HG03095 (cell line): ENCODE measurements at regions not wholly inside any gene's neighbourhood (a gene's known extent, or its start where the extent isn't known, plus 50 kb on each side); places are given as distances from the start of the nearest gene placed in this dataset.

Experiments
- ATAC-seq: cut with Tn5 transposase; IDR thresholded peaks from one replicate; pipeline ENCODE4 v1.9.1; 2021; ENCODE audit warnings: moderate library complexity; ENCODE audit not compliant: unreplicated experiment

DNA sequence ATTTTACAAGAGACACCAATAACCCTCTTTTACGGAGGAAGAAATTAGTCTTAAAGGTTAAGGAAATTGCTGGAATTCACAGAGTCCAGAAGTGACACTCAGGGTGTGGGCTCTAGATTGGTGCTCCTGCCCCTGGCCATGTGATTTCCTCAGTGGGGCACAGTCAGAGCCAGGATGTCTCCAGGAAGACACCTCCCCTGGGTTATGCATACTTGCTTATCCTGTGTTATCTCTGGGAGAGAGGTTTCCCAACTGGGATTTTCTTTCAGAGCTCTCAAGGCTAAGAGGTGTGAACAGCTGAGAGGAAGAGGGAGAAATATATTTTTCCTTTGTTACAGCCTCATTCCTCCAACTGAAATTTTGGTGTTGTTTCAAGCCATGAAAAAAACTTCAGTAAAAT is 125.6 kb upstream of the CELF4 start:
- ATAC-seq = no peak

DNA sequence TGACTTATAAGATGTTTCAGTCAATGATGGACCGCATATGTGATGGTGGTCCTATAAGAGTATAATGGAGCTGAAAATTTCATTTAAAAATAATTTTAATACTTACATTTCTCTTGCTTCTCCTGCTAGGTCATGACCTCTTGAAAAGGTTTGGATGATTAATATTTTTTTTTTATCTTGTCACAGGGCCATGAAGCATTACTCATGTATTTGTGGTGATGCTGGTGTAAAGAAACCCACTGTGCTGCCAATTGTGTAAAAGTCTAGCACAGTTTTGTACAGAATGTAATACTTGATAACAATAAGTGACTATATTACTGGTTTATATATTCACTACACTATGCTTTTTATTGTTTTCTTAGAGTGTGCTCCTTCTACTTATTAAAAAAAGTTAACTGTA is 124.2 kb upstream of the CELF4 start:
- no peak for ATAC-seq

DNA sequence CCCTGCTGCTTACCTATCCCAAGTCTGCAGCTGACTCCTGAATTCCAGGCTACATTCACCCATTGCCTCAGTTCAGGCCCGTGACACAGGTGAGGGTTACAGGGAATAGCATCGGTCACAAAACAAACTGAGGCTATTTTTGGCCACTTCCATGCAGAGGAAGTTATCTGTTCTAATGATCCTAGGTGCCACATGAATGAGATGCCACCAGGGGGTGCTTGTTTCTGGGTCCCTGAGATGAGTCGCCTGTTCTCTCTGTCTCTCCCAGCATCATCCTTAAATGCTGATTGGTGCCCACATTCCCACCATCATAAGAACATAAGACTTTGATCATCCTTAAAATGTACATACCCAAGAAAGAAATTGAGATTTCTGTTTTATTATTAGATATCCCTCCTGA is 119.0 kb upstream of the CELF4 start:
- no peak for ATAC-seq

DNA sequence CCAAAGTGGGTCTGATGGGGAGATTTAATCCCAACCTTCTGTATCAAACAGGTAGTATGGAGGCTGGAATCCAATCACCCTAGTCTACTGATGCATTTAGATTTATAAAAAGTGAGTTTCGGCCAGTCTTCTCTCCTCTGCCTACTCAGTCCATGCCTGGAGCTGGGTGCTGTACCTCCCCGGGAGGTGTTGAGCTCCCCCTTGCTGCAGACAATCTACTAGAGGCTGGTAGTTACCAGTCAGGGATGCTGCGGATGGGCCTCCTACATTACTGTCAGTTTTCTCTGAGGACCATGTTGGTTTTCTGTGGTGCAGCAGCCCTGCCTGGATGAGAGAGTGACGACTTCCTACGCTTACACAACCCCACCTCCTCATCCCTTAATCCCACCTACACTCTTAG is 118.6 kb upstream of the CELF4 start:
- no peak for ATAC-seq

DNA sequence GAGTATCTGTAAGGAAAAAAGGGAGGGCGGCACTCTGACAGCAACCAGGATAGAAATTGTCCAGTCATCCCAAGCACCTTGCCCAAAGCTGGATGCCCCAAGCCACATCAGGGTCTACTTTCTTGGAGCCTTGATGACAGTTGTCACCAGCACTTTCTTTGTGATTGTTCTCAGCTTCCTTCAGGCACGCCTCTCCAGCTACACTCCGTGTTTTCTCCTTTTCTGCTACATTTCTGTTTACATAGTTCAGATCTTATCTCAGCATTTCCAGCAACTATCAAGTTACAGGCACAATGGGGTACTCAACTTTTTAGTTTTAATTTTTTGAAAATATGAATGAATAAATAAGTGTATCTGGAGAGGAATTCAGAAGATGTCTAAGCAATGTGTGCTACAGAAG is 115.3 kb upstream of the CELF4 start:
- no peak for ATAC-seq

DNA sequence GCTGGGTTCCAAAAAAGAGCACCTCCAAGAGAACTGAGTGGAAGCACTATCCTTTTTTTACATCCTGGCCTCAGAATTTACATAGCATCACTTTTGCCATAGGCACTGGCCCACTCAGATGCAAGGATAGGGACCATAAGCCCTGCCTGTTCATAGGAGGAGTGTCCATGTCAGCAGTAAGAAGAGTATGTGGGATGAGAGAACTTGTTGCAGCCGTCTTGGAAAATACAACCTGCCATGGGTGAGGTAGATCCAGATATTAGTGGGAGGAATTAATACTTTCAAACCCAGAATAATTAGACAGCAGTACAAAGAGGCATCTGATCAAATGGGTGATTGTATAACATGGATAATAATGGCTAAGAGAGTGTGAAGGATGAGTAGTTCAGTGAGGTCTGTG is 110.7 kb upstream of the CELF4 start:
- no peak for ATAC-seq

DNA sequence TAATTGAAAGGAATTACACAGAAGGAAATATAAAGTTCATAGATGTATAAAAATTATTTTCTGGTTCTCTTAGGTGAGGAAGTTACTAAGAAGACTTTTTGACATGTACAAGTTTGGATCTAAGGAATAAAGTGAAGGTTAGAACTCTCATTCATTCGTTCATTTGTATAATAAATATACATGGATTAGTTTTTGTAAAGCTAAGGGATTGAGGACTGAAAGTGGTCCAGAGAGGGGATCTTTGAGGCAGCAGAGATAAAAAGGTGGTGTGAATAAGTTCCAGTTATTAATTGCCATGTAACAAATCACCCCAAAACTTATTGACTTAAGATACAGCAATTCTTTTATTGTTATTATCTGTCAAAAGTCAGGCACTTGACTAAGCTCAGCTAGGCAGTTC is 110.1 kb upstream of the CELF4 start:
- no peak for ATAC-seq

DNA sequence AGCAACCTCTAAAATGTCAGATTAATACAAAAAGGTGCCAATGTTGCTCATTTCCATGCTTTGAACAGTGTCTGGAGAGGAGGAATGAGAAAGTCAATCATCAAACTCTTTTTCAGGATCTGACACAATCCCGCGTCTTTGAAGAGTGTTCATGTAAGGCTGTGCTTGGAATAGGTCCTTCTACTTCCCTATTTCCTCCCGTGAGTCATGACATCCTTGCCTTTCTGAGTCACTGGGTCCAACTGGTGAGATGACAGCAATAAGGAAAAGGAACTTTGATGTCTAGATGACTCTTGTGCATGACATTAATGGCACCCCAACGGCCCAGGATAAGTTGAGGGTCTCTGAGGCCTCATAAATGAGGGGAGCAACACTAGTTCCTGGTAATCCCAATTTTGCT is 109.0 kb upstream of the CELF4 start:
- ATAC-seq = no peak

DNA sequence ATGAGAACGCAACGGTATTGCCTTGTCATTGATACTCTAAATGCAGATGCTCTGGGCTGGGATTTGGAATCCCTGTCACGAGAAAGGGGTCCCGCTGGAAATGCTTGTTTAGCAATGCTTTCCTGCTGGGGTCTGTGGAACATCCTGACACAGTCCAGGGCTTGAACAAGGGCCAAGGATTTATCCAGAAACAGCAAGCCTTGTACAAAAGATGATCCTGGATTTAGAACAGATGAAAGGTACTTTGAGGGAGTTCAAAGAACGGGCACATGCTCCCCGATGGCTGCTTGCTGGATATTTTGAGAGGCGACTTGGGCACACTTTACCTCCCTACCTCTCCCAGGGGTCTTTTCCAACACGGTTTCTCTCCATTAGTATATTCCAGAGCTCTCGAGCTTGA is 108.1 kb upstream of the CELF4 start:
- no peak for ATAC-seq

DNA sequence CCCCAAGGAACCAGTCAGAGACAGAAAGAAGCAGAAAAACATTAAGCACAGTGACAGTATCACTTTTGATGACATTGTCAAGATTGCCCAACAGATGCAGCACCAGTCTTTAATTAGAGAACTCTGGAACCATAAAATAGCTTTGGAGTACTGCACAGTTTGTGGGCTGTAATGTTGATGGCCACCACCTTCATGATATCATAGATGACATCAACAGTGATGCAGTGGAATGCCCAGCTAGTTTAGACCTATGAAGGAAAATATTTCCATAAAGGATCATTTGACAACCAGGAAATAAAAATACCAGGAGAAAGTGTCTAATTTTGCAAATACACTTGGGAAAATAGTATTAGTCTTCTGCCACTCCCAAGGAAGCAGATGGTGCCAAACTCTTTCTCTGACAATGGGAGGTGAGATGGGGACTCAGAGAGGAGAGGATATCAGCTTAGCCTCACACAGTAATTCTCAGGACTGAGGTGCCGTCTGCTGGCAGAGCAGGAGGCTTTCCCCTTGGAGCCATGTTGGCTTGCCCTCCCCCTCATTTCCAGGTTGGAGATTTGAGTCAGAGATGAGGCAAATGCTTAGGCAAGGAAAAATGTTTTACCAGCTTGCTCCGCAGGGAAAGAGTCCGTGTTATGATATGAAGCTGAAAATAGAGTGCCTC is 107.5 kb upstream of the CELF4 start:
- no peak for ATAC-seq

DNA sequence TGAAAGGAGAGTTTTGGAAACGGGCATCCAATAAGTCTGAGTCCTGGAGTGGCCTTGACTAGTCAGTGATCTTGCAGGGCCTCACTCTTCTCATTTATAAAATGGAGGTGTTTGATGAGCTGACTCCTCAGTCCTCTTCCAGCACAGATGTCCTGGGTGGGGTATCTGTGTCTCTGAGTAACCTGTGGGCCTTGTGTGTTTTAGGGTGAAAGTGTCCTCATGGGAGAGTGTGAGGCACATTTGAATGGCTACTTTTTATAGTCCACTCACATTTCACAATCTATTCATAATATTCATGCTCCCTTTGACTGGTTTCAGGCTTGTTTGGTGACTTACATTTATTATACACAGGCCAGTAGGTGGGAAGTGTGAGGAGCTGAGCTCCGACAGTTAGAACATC is 106.4 kb upstream of the CELF4 start:
- no peak for ATAC-seq

DNA sequence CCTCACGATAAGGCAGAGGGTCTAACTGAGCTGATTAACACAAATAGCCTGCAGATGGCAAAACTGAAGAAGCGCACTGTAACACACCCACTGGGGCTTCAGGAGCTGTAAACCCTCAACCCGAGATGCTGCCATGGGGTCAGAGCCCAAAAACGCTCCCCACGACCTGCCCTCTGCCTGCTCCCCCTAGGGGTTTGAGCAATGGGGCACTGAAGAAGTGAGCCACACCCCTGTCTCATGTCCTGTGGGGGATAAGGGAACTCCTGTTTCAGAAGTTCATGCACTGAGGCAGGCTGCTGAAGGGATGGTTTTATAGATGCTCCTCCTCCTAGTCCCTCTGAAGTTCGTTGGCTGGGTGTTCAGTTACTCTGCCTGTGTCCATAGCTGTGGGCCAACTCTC is 105.9 kb upstream of the CELF4 start:
- no peak for ATAC-seq

DNA sequence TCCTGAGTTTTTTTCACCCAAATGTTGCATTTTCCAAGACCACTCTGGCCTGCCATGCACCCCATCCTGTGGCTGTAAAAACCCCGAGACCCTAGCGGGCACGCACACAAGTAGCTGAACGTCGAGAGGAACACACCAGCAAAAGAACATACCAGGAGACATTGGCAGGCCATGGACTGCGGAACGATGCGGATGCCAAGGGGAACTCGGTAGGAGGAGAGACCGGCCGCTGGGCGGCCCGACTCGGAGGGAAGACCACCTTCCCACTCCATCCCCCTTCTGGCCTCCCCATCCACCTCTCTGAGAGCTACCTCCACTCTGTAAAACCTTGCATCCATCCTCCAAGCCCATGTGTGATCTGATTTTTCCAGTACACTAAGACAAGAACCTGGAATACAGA is 105.5 kb upstream of the CELF4 start:
- no peak for ATAC-seq

DNA sequence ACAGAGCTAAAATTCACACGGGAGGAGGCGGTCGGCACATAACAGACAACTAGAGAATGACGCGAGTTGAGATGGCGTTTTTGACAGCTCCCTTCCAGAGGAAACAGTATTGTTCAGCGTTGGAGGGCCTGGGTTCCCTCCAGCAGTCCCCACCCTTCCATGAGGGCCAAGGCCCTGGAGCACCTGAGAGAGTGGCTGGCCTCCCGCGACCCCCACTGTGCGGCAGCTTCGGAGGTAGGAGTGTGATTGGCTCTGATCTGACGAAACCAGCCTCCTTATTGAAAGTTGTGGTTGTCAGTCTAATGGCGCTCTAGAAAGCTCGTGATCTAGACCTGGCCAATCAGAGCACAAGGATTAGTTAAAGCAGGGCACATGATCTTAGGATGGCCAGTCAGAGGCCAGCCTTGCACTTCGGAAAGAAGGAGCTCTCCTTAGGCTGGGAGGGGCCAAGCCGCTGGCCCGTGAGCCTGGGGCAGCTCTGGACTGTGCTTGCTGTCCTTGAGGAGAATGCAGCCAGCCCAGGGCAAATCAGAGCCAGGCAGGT is 104.5 kb upstream of the CELF4 start:
- ATAC-seq = no peak

DNA sequence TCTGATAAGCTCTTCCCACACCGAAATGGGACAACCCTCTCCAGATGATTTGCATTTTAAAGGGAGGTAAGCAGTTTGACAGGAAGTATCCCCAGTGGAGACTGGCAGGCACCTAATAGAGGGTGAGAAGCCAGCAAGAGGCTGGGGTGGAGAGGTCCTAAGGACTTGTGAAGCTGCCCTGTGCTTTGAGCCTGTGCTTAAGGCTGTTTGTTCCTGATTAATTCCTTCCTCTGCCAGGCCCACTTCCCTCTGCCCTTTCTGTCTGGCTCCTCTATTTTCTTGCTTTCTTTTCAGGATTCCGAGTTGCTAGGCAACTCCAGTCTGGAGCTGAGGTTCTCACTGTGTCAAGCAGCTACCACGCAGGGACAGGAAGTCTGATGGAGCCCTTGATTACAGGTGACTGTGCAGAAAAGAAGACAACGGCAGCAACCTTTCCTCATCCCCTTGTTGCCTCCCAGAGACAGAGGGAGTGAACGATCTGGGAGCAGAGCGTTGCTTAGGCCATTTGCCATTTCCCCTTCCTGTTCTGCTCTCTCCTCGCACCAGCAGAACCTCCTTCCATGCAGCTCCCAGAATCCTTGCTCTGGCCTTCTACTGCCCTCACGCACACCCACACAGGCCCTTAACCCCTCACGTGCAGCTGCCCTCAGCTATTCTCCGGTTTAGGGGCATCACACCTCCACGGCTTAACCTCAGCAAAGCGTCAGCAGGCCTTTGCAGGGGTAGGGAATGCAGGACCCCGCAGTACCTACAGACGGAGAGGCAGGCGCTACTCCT is 103.6 kb upstream of the CELF4 start:
- ATAC-seq = no peak

DNA sequence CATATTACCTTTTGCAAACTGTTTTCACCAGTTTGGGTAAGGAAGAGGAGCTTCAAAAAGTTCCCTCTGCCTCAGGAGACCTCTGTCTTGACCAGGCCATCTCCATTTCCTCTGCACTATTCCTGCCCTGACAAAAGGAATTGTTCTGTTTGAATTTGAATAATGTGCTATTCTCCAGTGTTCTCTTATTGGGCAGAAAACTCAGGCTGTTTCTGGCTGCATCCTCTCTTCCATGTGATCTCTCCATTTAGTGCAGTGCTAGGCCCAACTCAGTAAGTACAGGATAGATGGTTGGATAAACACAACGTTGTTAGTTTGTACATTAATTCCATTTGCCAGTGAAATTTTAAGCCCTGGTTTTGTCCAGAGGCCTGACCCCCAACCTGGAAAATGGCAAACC is 102.2 kb upstream of the CELF4 start:
- no peak for ATAC-seq

DNA sequence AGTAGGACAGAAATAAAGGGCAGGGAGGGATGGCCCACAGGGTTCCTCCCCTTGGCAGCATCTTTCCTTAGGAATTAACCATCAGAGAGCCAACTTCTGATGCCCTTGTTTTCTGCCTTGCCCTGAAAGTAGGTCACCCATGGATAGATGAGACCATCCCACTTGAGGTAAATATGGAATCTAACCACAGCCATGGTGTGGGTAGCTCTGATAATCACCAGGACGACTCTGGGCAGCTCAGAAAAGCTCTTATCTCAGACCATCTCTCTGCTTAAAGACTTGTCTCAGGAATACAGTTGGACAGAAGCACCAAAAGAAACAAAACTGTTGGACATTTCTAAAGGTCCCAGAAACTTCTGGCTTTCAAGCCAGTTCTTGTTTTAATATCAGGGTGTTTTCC is 101.4 kb upstream of the CELF4 start:
- ATAC-seq = no peak

DNA sequence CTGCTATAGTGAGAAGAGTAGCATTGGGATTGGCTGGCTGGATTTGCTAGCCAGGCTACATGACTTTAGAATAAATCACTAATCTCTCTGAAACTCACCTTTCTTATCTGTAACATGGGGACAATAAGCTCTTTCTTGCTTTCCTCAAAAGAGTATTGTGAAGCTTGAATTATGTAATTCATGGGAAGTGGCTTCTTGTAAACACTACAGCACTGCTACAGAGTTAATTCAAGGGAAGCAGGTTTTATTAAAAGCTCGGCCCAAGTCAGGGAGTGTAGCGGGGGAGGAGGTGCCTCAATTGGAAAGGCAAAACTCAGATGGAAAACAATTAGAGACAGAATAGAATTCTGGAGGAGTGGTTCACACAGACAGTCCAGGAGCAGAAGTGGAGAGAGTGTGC is 100.9 kb upstream of the CELF4 start:
- no peak for ATAC-seq

DNA sequence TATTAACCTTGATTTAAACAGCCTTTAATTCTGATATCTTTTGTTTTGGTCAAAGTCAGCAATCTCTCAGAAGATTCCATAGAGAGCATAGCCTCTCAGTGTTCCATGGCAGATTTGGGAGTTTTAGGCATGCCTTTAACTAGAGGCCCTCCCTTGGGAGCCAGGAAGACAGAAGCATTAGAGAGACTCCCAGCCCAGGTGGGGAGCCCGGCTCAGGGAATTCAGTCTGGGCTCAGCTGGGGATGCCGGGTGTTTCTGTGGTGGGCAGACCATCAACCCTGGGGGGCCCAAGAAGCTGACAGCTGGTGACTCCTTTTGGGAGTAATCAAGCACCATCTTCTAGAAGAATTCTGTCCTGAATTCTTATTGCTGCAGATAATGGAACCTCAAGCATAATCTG is 99.7 kb upstream of the CELF4 start:
- no peak for ATAC-seq

DNA sequence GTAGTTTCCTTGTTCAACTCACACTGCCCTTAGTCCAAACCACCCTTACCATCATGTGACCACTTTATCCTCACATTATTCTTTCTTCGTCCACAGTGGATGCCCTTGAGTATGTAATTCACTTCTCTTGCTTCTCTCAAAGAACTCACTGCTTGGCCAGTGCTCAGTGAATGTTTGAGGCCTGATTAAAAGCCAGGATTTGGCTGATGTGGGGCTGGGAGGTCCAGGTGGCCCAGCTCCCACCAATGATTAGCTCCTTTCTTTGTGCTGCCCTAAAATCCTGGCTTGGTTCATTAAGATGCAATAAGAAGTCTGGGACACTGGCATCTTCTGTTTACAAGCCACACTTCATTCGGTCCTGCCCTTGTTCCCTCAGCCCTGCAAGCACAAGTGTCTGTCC is 97.8 kb upstream of the CELF4 start:
- no peak for ATAC-seq

DNA sequence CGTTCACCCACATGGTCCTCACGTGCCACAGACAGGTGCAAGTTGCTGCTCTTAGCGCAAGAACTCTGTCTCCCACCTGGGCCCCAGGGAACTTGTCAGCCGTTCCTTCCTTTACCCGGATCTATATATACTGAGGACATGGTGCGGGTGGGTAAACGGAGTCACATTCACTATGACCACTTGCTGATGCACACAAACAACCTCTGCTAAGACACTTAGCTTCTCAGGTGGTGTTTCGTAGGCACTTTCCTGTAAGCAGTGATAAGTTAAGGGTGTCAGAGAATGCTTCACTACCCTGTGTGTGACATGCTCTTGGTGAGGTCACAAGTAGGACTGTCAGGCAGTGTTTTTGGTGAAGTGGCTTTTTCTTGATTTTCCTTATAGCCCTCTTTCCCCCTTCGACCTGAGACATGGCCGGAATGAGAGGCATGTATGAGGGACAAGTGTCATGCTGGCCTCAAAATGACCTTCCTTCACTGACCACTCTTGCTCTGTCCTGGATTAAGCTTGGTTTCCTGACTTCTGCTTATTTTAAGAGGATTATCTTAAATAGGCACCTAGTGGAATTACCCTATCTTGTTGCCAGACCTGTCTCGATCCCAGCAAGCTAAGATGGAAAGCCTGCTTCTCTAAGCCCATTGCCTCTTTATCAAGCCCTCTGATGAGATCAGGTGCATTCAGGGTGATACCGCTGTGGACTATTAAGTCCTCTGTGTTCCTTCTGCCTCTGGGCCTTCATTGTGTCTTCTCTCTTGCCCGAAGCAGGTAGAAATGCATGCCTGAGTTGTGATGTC is 97.1 kb upstream of the CELF4 start:
- ATAC-seq = no peak

DNA sequence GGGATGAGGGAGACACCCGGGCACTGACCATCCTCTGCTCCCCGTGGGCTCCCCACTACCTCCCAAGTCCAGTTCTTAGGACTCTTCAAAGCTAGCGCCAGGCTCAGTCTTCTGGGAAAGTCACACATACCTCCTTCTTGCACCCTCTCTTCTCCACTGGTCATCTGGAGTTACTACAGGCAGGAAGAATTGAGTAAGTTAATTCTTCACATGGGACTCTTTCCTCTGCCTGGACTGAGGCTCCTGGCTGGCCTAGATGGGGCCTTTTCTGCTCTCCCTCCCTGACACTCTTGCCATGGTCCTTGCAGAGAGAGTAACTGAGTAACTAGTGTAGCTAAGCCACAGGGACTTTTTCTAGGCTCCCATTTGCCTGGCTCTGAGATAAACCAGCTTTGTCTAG is 96.5 kb upstream of the CELF4 start:
- ATAC-seq = no peak
